GM12873 (cell line): ENCODE measurements at regions not wholly inside any gene's neighbourhood (a gene's known extent, or its start where the extent isn't known, plus 50 kb on each side); places are given as distances from the start of the nearest gene placed in this dataset.

Source experiments
- CTCF ChIP-seq: IDR thresholded peaks from 2 replicates; pipeline ENCODE4 v1.5.1; 2012; ENCODE audit warnings: low read depth, mild to moderate bottlenecking, moderate library complexity, low read length, control low read depth; ENCODE audit not compliant: insufficient read depth; ENCODE audit errors: missing control alignments

- TF ChIP-seq CTCF = no peak
Observed at GRCh38 chr3:24765399-24765798, 270.7 kb upstream of the THRB start.

- TF ChIP-seq CTCF = no peak
Observed at GRCh38 chr3:24769918-24770317, 275.3 kb upstream of the THRB start.

- peak; percentile 74 for TF ChIP-seq CTCF
Observed at GRCh38 chr3:24773798-24774197, 279.1 kb upstream of the THRB start.

- no peak for TF ChIP-seq CTCF
Observed at GRCh38 chr3:24780991-24781390, 286.3 kb upstream of the THRB start.

GRCh38 chr3:24781454-24781853 is 286.8 kb upstream of the THRB start:
- TF ChIP-seq CTCF = no peak

- no peak for TF ChIP-seq CTCF
Observed at GRCh38 chr3:24793896-24794295, 299.2 kb upstream of the THRB start.

- no peak for TF ChIP-seq CTCF
Observed at GRCh38 chr3:24802614-24803013, 308.0 kb upstream of the THRB start.

GRCh38 chr3:24804095-24804494 is 309.4 kb upstream of the THRB start:
- TF ChIP-seq CTCF = no peak
